ENCODE measurements at regions not wholly inside any gene's neighbourhood (a gene's known extent, or its start where the extent isn't known, plus 50 kb on each side); places are given as distances from the start of the nearest gene placed in this dataset.

DNA sequence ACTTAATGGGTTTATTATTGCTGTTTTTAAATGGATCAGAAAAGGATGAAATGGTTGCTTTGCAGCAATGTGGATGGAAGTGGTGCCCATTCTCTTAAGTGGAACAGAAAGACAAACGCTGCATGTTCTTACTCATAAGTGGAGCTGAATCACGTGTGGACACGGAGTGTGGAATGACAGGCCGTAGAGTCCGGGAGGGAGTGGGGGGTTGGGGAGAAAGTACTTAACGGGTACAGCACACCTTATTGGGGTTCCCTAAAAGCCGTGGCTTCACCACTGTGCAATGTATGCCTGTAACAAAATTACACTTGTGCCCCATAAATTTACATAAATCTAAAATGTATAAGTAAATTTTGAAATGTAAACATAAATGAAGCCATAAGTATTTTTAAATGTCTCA, 64.0 kb upstream of the CTDP1 start:
- peaks cover under 1 to 16% (median 9%) of the 10 kb centered on the region in 9 donors for H3K4me1 ChIP-seq
- ATAC-seq: no peak
- WGBS, 2 donors: 67 to 75% methylated on average over 7 of the region's 7 CpGs
- no peak for DNase-seq
- peaks cover 0 to 7% (median 0%) of the 10 kb centered on the region in 11 donors for H3K9me3 ChIP-seq
- TF ChIP-seq, protein P1, sequence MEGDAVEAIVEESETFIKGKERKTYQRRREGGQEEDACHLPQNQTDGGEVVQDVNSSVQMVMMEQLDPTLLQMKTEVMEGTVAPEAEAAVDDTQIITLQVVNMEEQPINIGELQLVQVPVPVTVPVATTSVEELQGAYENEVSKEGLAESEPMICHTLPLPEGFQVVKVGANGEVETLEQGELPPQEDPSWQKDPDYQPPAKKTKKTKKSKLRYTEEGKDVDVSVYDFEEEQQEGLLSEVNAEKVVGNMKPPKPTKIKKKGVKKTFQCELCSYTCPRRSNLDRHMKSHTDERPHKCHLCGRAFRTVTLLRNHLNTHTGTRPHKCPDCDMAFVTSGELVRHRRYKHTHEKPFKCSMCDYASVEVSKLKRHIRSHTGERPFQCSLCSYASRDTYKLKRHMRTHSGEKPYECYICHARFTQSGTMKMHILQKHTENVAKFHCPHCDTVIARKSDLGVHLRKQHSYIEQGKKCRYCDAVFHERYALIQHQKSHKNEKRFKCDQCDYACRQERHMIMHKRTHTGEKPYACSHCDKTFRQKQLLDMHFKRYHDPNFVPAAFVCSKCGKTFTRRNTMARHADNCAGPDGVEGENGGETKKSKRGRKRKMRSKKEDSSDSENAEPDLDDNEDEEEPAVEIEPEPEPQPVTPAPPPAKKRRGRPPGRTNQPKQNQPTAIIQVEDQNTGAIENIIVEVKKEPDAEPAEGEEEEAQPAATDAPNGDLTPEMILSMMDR (IDR thresholded peaks at IDR 0.05): no peak
- intact Hi-C loops (cut with DNase I): no loop called here
- no peak overlapping the region for H3K27ac ChIP-seq
- H3K36me3 ChIP-seq: no peaks in the 10 kb centered on the region
- no peak overlapping the region for H3K4me3 ChIP-seq
- H3K27me3 ChIP-seq: peaks cover 0 to 29% (median 9%) of the 10 kb centered on the region in 7 donors

DNA sequence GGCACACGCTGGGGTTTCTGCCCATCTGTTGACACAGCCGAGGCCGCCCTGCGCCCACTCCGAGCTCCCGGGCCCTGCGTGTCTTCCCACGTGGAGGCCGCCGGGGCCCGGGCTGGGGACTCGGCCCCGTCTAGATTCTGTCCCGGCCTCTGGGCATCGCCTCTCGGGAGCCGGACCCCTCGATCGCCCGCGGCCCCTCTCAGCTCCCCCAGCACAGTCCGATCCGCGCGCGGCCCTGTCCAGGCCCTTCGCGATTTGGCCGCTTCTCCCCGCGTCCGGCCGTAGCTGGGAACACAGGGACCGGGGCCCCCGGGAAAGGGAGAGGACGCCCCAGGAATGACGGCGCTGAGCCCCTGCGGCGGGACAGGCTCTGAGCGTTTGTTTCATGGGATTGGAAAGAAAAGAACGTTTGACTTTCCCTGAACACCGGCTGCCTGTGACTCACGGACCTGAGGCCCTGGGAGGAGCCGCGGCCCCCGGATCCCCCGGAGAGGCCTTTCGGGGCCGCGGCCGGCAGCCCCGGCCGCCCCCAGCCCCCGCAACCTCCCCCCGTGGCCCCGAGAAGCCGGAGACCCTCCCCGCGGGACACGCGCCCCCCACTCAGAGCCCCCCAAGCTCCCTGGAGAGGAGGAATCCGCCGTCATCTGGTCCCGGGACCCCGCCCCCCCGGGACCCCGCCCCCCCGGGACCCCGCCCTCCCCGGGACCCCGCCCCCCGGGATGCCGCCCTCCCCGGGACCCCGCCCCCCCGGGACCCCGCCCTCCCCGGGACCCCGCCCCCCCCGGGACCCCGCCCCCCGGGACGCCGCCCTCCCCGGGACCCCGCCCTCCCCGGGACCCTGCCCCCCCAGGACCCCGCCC, 62.7 kb upstream of the CTDP1 start:
- DNase-seq (no peak), ATAC-seq (peak in 3 of 8 donors; percentile 31 to 50 (median 46))
- H3K27me3 ChIP-seq: peaks cover 0 to 29% (median 7%) of the 10 kb centered on the region in 7 donors
- TF ChIP-seq, protein P1 (IDR thresholded peaks at IDR 0.05): no peak
- intact Hi-C loops (cut with DNase I): no loop called here
- H3K4me1 ChIP-seq: peaks cover 0 to 4% (median 0%) of the 10 kb centered on the region in 9 donors
- peaks cover 0 to 7% (median 0%) of the 10 kb centered on the region in 11 donors for H3K9me3 ChIP-seq
- no peak overlapping the region for H3K27ac ChIP-seq
- 45 to 50% methylated on average over 48 to 70 of the region's 89 CpGs for WGBS, 2 donors
- H3K36me3 ChIP-seq: no peaks in the 10 kb centered on the region
- H3K4me3 ChIP-seq: peak overlapping the region in 8 of 10 donors; percentile 16 to 40 (median 34)

DNA sequence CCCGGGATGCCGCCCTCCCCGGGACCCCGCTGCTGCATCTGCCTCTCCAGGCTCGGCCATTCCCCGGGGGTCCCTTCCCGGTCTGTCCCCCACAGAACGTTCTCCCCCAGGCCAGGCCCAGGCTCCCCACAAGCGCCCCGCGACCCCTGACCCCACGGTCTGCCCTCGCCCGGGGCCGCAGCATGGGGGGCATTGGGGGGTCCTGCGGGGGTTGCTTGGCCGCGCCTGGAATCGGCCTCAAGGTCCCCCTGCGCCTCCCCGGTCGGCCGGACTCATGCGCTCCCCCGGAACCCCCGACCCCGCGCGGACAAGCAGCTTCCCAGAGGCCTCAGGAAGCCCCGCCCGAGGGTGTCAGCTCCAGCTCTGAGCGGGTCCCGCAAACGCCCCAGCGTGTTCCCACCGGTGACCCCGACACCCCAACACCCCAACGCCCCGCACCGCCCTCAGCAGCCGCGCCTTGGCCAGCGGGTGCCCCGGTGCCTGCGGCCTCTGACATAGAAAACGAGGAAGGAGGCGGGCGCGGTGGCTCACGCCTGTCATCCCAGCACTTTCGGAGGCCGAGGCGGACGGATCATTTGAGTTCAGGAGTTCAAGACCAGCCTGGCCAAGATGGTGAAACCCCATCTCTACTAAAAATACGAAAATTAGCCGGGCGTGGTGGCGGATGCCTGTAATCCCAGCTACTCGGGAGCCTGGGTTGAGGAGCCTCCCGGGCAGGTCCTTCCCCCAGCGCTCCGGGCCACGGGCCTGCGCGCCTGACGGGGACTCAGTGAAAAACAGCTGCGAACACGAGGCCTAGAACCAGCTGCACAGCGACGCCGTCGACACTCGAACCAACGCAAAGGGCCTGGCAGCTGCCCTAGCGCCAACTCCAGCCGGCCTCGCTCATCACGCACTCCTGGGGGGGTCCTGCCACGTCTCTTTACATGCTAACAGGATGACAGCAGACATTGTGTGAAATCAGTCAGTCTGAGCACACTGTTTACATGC, 61.8 kb upstream of the CTDP1 start:
- Histone ChIP-seq H3K27me3 (peaks cover 0 to 29% (median 7%) of the 10 kb centered on the region in 7 donors), H3K36me3 (no peaks in the 10 kb centered on the region), H3K27ac (no peak overlapping the region), H3K4me1 (peaks cover 0 to 4% (median 0%) of the 10 kb centered on the region in 9 donors), H3K4me3 (no peak overlapping the region), H3K9me3 (peaks cover 0 to 7% (median 0%) of the 10 kb centered on the region in 11 donors)
- WGBS, 2 donors: 66 to 74% methylated on average over 60 to 79 of the region's 79 CpGs
- ATAC-seq: peak in 2 of 8 donors; percentile 25 to 30
- intact Hi-C loops (cut with DNase I): no loop called here
- TF ChIP-seq, protein P1 (IDR thresholded peaks at IDR 0.05): no peak
- DNase-seq: no peak

- no peak for DNase-seq
- Histone ChIP-seq H3K9me3 (peaks cover 0 to 7% (median 0%) of the 10 kb centered on the region in 11 donors), H3K4me3 (no peak overlapping the region), H3K4me1 (peaks cover 0 to 18% (median 0%) of the 10 kb centered on the region in 9 donors), H3K27ac (no peak overlapping the region), H3K27me3 (peaks cover 0 to 25% (median 13%) of the 10 kb centered on the region in 7 donors), H3K36me3 (no peaks in the 10 kb centered on the region)
- 80 to 86% methylated on average over 20 of the region's 20 CpGs for WGBS, 2 donors
- intact Hi-C loops (cut with DNase I): no loop called here
- TF ChIP-seq, protein P1 (IDR thresholded peaks at IDR 0.05): no peak
- no peak for ATAC-seq
These were observed 58.9 kb upstream of the CTDP1 start for GRCh38 chr18:79620576-79621165.
